GM23338 (cell line): ENCODE measurements at regions not wholly inside any gene's neighbourhood (a gene's known extent, or its start where the extent isn't known, plus 50 kb on each side); places are given as distances from the start of the nearest gene placed in this dataset.

Source experiments
- ATAC-seq: fragments of 200-7000 bp; cut with Tn5 transposase; 3 replicates; pipeline ENCODE4 v1.9.1; 2020
- DNase-seq: peaks from one replicate; pipeline ENCODE4 v3.0.0-alpha.2; 2015; ENCODE audit warnings: low spot score
- H2AFZ ChIP-seq: fragments of 200-600 bp; sonication (generic); 2 replicates; pipeline ENCODE4 v1.8.0; 2016; ENCODE audit warnings: antibody characterized with exemption, mild to moderate bottlenecking, moderate library complexity
- H3F3A ChIP-seq: fragments of 200-600 bp; sonication (generic); replicated peaks from 2 replicates; pipeline ENCODE4 v1.8.0; 2017; ENCODE audit warnings: antibody characterized with exemption, mixed run types, low read depth
- H3K27ac ChIP-seq: fragments of 200-600 bp; sonication (generic); 2 replicates; pipeline ENCODE4 v1.6.1; 2016; ENCODE audit warnings: low read depth
- H3K27me3 ChIP-seq: fragments of 200-600 bp; sonication (generic); 2 replicates; pipeline ENCODE4 v1.8.0; 2016; ENCODE audit warnings: mild to moderate bottlenecking, mixed run types, moderate library complexity; ENCODE audit not compliant: insufficient read depth
- H3K36me3 ChIP-seq: fragments of 200-600 bp; sonication (generic); 2 replicates; pipeline ENCODE4 v1.8.0; 2016; ENCODE audit warnings: mild to moderate bottlenecking; ENCODE audit not compliant: insufficient read depth
- H3K4me1 ChIP-seq: fragments of 200-600 bp; sonication (generic); 2 replicates; pipeline ENCODE4 v1.8.0; 2016; ENCODE audit warnings: mild to moderate bottlenecking, moderate library complexity; ENCODE audit not compliant: insufficient read depth
- H3K4me2 ChIP-seq: fragments of 200-600 bp; sonication (generic); 2 replicates; pipeline ENCODE4 v1.7.1; 2017; ENCODE audit warnings: mixed run types
- H3K4me3 ChIP-seq: fragments of 200-600 bp; sonication (generic); 2 replicates; pipeline ENCODE4 v1.6.1; 2016; ENCODE audit warnings: mixed run types
- H3K79me2 ChIP-seq: fragments of 200-600 bp; sonication (generic); replicated peaks from 2 replicates; pipeline ENCODE4 v1.8.0; 2017; ENCODE audit warnings: mild to moderate bottlenecking; ENCODE audit not compliant: insufficient read depth
- H3K9me2 ChIP-seq: fragments of 200-600 bp; sonication (generic); 2 replicates; pipeline ENCODE4 v1.8.0; 2017; ENCODE audit not compliant: insufficient read depth
- H4K20me1 ChIP-seq: fragments of 200-600 bp; sonication (generic); replicated peaks from 2 replicates; pipeline ENCODE4 v1.8.0; 2017; ENCODE audit warnings: mild to moderate bottlenecking; ENCODE audit not compliant: insufficient read depth
- H3K27ac Mint-ChIP-seq: 2 replicates; pipeline ENCODE4 v1.8.0; 2020; ENCODE audit warnings: inconsistent platforms, mild to moderate bottlenecking, moderate library complexity, mixed read lengths
- H3K27me3 Mint-ChIP-seq: 3 replicates; pipeline ENCODE4 v1.8.0; 2022; ENCODE audit warnings: low read depth, mild to moderate bottlenecking, moderate library complexity, mixed read lengths, inconsistent platforms; ENCODE audit not compliant: insufficient read depth, poor library complexity
- H3K36me3 Mint-ChIP-seq: 3 replicates; pipeline ENCODE4 v1.8.0; 2021; ENCODE audit warnings: low read depth, mild to moderate bottlenecking, inconsistent platforms, moderate library complexity, mixed read lengths
- H3K4me1 Mint-ChIP-seq: 3 replicates; pipeline ENCODE4 v1.8.0; 2020; ENCODE audit warnings: mild to moderate bottlenecking, inconsistent platforms, mixed read lengths
- H3K4me3 Mint-ChIP-seq: 3 replicates; pipeline ENCODE4 v1.8.0; 2021; ENCODE audit warnings: moderate library complexity, mild to moderate bottlenecking, inconsistent platforms, mixed read lengths
- H3K9me3 Mint-ChIP-seq: 3 replicates; pipeline ENCODE4 v1.8.0; 2020; ENCODE audit warnings: moderate library complexity, mild to moderate bottlenecking, inconsistent platforms, mixed read lengths
- ETS1 ChIP-seq: IDR thresholded peaks from 2 replicates; pipeline ENCODE4 v1.6.1; 2016; ENCODE audit warnings: antibody characterized with exemption
- EZH2 ChIP-seq: fragments of 200-600 bp; sonication (generic); IDR thresholded peaks from one replicate; pipeline ENCODE4 v1.8.0; 2017; ENCODE audit warnings: antibody characterized with exemption, mild to moderate bottlenecking, low read depth; ENCODE audit not compliant: unreplicated experiment
- EZH2phosphoT487 ChIP-seq: fragments of 200-600 bp; sonication (generic); IDR thresholded peaks from one replicate; pipeline ENCODE4 v1.8.1; 2018; ENCODE audit warnings: antibody characterized with exemption; ENCODE audit not compliant: unreplicated experiment
- JUNB ChIP-seq: IDR thresholded peaks from one replicate; pipeline ENCODE4 v1.6.1; 2016; ENCODE audit warnings: antibody characterized with exemption; ENCODE audit not compliant: unreplicated experiment
- NANOG ChIP-seq: IDR thresholded peaks from 2 replicates; pipeline ENCODE4 v1.6.1; 2016; ENCODE audit warnings: antibody characterized with exemption, borderline replicate concordance
- POLR2AphosphoS5 ChIP-seq: IDR thresholded peaks from 2 replicates; pipeline ENCODE4 v1.6.1; 2016; ENCODE audit warnings: antibody characterized with exemption, low read depth
- REST ChIP-seq: IDR thresholded peaks from one replicate; pipeline ENCODE4 v1.6.1; 2018; ENCODE audit warnings: antibody characterized with exemption; ENCODE audit not compliant: unreplicated experiment
- STAT1 ChIP-seq: IDR thresholded peaks from one replicate; pipeline ENCODE4 v1.6.1; 2016; ENCODE audit warnings: antibody characterized with exemption; ENCODE audit not compliant: unreplicated experiment
- ZNF114 ChIP-seq: fragments of 250-450 bp; sonication (Bioruptor Pico); IDR thresholded peaks from 2 replicates; pipeline ENCODE4 v1.5.0; 2020; ENCODE audit warnings: mild to moderate bottlenecking, moderate library complexity

GRCh38 chr9:79383096-79383495 lies 188.7 kb upstream of the TLE4 start:
- Histone ChIP-seq H3K27me3 (no peaks in the 10 kb centered on the region), H3K4me3 (no peak overlapping the region), H3K9me2 (no peaks in the 10 kb centered on the region; the same call in none of the 2 replicates), H3K79me2 (no peaks in the 10 kb centered on the region), H3K36me3 (no peaks in the 10 kb centered on the region), H3K4me1 (peaks cover 6% of the 10 kb centered on the region; the same call in 1 of the 2 replicates), H4K20me1 (no peaks in the 10 kb centered on the region), H3F3A (no peaks in the 10 kb centered on the region), H3K27ac (no peak overlapping the region), H2AFZ (no peak overlapping the region), H3K4me2 (no peak overlapping the region)
- TF ChIP-seq NANOG, result no peak
- Mint-ChIP-seq H3K4me1 (peaks cover 18% of the 10 kb centered on the region; the same call in 2 of the 3 replicates), H3K27ac (no peak overlapping the region), H3K27me3 (peaks cover 2% of the 10 kb centered on the region), H3K36me3 (peaks cover 3% of the 10 kb centered on the region; the same call in 1 of the 3 replicates), H3K9me3 (peaks cover 9% of the 10 kb centered on the region), H3K4me3 (no peak overlapping the region)
- DNase-seq, result no peak
- no peak for ATAC-seq

- H3K4me3 Mint-ChIP-seq, result no peak overlapping the region
- no peak overlapping the region for H3K4me3 ChIP-seq
- no peak for ATAC-seq
Observed at GRCh38 chr9:79384091-79384490, 187.7 kb upstream of the TLE4 start.

More at GRCh38 chr9:79384091-79384490, 187.7 kb upstream of the TLE4 start:
- H3K36me3 Mint-ChIP-seq, result peaks cover 3% of the 10 kb centered on the region; the same call in 1 of the 3 replicates
- H3K4me1 Mint-ChIP-seq, result peaks cover 16% of the 10 kb centered on the region; the same call in 2 of the 3 replicates
- no peak overlapping the region for H3K4me2 ChIP-seq
- no peak for DNase-seq
- no peak overlapping the region for H3K27ac Mint-ChIP-seq
- H3K9me3 Mint-ChIP-seq, result peaks cover 9% of the 10 kb centered on the region
- no peak overlapping the region; the same call in 1 of the 2 replicates for H2AFZ ChIP-seq
- no peak overlapping the region for H3K27ac ChIP-seq
- H3K36me3 ChIP-seq, result no peaks in the 10 kb centered on the region
- no peaks in the 10 kb centered on the region for H4K20me1 ChIP-seq
- H3K79me2 ChIP-seq, result no peaks in the 10 kb centered on the region
- no peaks in the 10 kb centered on the region; the same call in none of the 2 replicates for H3K9me2 ChIP-seq
- peaks cover 6% of the 10 kb centered on the region; the same call in 1 of the 2 replicates for H3K4me1 ChIP-seq
- no peaks in the 10 kb centered on the region for H3F3A ChIP-seq
- no peak for TF ChIP-seq ETS1
- no peak for TF ChIP-seq JUNB
- TF ChIP-seq REST, result no peak
- no peak for TF ChIP-seq ZNF114 (CRISPR knock-in tag)
- TF ChIP-seq POLR2AphosphoS5, result no peak
- no peak for TF ChIP-seq STAT1
- no peak for TF ChIP-seq EZH2phosphoT487
- no peak for TF ChIP-seq EZH2
- H3K27me3 ChIP-seq, result no peaks in the 10 kb centered on the region
- peaks cover 2% of the 10 kb centered on the region for H3K27me3 Mint-ChIP-seq
